Iris pigment epithelial cell (primary cell): ENCODE measurements at regions not wholly inside any gene's neighbourhood (a gene's known extent, or its start where the extent isn't known, plus 50 kb on each side); places are given as distances from the start of the nearest gene placed in this dataset.
"Not testable (repeated sequence)": the region's sequence is repeated elsewhere in the genome, so short reads cannot be mapped to it uniquely, and the experiment has no call there.

Source experiments
- DNase-seq: peaks from one replicate; pipeline ENCODE4 v3.0.0-alpha.2; 2011; ENCODE audit warnings: low read depth

GRCh38 chr16:11416228-11417001 is 71.2 kb downstream of the RMI2 start:
- DNase-seq: no peak

DNA sequence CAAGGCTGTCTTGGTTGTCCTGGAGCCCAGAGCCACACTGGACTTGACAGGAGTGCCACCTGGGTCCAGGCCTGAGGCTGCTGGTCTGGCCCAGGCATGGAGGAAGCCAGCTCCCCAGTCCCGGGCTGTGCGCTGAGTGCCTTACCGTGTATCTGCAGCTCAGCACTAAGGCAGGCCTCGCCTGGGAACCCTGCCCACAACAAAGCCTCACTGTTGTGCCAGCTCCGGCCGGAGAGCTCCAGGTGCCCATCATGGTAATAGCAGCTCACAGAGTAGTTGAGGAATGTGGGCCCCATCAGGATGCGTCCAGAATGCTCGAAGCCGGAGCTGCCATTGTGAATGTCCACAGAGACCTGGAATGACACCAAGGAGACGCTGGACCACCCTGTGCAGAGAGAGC is 72.2 kb downstream of the RMI2 start:
- DNase-seq: no peak

- no peak for DNase-seq
These were observed 73.2 kb downstream of the RMI2 start for GRCh38 chr16:11418506-11418905.

GRCh38 chr16:11420067-11420466 is 74.8 kb downstream of the RMI2 start:
- DNase-seq: not testable (repeated sequence)

- no peak for DNase-seq
These were observed 75.6 kb downstream of the RMI2 start for GRCh38 chr16:11420895-11421294.

DNA sequence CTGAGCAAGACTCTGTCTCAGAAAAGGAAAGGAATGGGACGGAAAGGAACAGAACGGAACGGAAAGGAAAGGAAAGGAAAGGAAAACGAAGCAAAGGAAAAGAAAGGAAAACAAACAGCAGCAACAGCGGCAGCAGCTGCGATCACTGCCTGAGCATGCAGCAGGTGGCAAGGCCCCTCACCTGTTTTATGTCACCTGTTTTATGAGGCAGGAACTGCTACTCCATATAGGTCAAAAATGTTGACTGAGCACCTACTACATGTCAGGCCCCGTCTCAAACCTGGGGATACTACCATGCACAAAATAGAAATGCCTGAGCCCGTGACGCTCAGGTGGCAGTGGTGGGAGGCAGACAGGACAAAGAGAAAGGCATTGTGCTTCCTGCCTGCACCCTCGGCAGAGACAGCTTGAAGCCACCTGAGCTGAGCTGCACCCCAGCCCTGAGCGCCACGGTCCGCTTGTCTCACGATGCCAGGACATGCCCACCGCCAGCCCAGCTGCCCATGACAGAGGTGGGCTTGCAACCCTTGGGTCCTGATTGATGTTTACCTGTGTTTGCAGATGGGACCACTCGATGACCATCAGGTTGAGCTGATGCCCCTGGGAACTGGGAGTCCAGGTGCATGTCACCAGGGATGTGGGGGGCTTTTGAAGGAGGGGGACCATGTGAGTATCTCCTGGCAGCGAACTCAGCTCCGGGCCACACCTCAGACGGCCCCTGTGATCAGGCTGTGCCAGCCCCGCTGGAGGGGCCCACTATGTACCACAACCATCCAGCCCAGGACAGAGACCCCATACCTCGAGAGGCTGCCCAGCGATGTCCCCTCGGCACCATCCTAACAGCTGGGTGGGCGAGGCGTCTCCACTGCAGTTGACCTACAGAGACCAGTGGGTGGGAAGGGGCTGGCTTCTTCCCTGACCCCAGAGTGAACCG is 77.4 kb downstream of the RMI2 start:
- DNase-seq: no peak

DNA sequence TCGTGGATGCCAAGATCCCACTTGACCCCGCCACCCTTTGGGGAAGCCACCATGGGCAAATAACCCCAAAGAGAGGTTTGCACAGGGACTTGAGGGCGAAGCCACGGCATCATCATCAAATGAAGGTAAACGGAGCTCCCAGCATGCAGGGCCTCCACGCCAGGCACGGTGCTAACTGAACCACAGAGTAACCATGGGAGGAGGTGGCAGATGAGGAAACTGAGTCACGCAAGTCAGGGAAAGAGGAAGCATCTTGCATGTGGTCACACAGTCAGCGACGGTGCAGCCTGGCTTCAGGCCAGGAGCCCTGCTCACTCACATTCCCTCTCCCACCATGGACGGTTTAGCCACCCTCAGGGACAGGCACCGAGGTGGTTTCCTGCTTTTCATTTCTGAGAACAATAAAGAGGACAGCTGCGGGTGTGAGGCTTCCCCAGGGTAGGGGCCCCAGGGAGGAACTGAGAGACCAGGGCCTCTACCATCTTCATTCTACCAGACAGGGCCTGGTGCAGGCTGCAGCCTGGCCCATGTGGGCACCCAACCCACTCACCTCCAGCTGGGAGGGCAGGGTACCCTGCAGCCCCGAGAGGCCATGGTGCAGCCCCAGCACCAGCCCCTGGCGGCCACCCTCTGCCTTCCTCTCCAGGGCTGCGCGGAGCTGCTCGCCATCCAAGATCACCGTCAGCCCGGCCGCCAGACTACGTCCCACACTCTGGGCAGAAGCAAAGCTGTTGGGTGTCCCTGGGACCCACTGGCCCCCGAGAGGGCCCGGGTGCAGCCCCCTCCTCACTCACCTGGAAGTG is 78.3 kb downstream of the RMI2 start:
- DNase-seq: no peak

- DNase-seq: no peak
These were observed 78.8 kb downstream of the RMI2 start for GRCh38 chr16:11424118-11424460.

GRCh38 chr16:11425140-11425539 is 79.9 kb downstream of the RMI2 start:
- no peak for DNase-seq

- DNase-seq: no peak
These were observed 83.3 kb downstream of the RMI2 start for GRCh38 chr16:11428623-11428953.

DNA sequence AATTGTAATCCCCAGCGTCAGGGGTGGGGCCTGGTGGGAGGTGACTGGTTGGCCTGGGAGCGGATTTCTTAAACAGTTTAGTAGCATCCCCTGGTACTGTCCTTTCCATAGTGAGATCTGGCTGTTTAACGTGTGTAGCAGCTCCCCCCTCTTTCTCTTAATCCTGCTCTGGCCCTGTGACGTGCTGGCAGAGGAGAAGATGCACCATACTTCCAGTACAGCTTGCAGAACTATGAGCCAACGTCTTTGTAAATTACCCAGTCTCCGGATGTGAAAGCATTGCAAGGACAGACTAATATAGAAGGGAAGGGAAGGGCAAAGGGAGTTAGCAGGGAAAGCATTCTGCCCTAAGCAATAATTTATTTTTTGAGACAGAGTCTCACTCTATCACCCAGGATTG is 83.9 kb downstream of the RMI2 start:
- no peak for DNase-seq

- no peak for DNase-seq
These were observed 84.6 kb downstream of the RMI2 start for GRCh38 chr16:11429823-11430222.

DNA sequence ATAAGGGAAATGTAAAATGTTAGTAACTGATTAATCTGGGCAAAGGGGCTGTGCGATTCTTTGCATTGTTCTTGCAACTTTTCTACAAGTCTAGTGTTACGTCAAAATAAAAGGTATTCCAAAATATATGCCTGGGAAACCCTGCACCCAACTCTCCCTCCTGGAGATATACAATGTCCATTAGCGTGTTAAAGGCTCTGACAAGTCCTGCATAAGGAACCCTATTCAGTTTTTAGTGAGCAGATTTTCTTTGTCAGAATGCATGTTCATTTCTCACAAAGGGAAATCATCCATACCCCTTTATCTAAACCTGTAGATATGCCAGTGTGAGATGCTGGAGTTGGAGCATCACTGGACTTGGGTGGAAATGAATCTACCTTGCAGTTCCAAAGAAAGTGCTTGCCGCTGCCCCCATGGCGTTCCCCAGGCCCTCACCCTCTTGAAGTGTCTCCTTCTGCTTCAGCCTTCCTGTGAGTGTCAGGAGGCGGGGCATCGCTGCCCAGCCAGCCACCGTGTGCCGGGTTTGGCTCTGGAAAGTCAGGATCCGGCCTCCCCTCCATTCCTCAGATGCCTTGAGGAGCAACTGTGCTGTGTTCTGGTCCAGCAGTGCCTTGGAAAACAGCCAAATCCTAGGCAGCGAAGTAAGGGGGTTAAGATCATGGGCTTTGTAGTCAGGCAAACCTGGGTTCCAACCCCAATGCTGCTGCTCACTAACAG is 85.5 kb downstream of the RMI2 start:
- no peak for DNase-seq

- peak; percentile 15 for DNase-seq
These were observed 86.7 kb downstream of the RMI2 start for GRCh38 chr16:11431915-11432465.

DNA sequence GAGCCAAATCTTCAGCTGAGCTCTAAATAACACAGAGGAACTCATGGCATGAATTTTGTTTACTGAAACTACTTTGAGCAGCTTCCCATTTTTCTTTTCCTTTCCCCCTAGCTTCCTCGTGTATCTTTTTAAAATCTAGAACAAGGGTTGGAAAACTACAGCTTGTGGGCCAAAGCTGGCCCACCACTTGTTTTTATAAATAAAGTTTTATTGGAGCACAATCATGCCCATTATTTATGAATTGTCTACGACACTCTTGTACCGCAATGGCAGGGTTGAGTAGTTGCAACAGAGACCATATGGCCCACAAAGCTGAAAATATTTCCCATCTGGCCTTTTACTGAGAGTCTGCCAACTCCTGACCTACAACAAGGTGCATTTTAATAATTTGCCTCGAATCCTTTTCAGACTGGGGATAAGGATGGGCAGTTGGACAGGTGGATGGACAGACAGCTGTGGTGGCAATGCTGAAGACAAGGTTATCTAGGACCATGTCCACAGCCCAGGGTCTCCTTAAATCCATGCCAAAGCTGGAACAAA is 87.7 kb downstream of the RMI2 start:
- no peak for DNase-seq

- DNase-seq: no peak
These were observed 90.3 kb downstream of the RMI2 start for GRCh38 chr16:11435576-11435975.

DNA sequence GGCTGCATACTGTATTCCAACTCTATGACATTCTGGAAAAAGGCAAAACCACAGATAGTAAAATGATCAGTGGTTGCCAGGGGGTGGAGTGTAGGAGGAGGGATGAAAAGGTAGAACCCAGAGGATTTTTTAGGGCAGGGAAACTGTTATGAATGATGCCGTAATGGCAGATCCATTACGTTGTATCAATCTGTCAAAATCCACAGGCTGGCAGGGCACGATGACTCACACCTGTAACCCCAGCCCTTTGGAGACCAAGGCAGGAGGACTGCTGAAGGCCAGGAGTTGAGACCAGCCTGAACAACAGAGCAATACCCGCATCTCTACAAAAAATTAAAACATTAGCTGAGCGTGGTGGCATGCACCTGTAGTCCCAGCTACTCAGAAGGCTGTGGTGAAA is 91.8 kb downstream of the RMI2 start:
- DNase-seq: no peak

DNA sequence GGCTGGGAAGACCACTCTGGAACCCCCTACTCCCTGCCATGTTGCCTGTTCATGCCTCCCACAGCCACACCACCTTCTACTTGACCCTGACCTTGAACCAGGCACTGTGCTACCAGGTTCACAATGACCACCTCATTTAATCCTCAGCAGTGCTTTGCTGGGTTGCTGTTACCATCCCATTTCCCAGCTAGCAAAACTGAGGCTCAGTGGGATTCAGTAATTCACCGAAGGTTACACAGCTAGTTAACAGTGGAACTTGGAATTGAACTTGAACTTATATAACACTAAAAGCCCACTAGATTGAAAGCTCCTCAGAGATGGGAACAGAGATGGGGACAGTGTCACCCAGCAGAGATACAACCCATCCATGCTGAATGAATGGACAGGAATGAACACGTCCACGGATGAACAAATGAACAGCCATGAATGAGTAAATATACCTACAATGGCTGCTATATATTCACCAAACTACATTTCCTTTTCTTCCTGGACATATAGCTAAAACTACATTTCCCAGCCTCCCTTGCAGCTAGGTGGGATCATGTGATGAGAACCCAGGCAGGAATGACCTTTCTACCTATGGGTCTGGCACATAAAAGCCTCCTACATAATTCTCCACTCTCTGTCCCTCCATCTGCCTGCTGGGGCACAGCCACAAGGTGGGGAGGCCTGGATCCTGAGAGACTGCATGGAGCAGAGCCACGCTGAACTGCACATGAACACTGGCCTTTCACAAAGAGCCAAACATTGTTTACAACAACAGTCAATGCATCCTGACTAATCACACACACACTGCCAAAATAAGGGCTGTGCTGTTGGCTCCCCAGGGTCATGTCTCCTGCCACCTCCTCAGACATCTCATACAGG is 94.8 kb downstream of the RMI2 start:
- DNase-seq: no peak

DNA sequence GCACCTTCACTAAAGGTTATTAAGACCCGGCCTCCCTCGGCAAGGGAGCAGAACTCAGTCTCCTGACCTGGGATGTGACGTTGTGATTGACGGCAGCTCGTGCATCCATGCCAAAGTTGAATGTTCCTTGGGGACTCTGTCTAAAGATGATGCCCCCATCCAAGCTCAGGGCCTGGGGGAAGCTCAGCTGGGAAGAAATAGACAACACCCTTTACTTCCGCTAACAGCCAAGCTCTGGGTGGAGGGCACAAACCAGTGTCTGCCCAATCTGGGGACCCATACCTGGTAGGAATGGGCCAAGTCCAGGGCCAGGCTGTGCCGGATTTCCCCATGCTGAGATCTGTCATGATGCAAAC is 95.4 kb downstream of the RMI2 start:
- DNase-seq: no peak

DNA sequence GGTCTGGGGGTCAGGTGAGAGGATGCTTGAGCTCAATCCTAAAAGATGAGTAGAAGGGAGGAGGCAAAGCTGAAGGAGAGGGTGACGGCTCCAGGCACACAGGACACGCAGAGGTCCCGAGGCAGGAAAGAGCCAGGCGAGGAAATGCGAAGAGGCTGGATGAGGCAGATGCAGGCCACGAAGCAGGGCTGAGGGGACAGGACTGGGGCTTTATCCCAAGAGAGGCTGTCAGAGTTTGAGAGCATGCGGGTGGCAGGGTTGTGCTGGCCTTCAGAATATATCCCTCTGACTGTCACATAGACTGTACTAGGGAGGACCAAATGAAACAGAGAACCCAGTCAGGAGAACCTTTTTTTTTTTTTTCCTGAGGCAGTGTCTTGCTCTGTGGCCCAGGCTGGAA is 100.2 kb downstream of the RMI2 start:
- no peak for DNase-seq
